ENCODE measurements at regions not wholly inside any gene's neighbourhood (a gene's known extent, or its start where the extent isn't known, plus 50 kb on each side); places are given as distances from the start of the nearest gene placed in this dataset.

- CTCF ChIA-PET: no interaction called here
- Mint-ChIP-seq H3K27me3 (no peaks in the 10 kb centered on the region), H3K4me1 (ENCODE audit: low read depth) (no peaks in the 10 kb centered on the region), H3K27ac (no peak overlapping the region), H3K9me3 (peaks cover 2% of the 10 kb centered on the region), H3K36me3 (ENCODE audit: low read depth) (no peaks in the 10 kb centered on the region), H3K4me3 (no peak overlapping the region)
- DNase-seq (no peak), ATAC-seq (no peak)
- intact Hi-C loops (cut with micrococcal nuclease): no loop called here
- no peak for TF ChIP-seq CTCF (IDR thresholded peaks at IDR 0.05)
- POLR2A ChIA-PET: no interaction called here
These were observed 280.0 kb downstream of the SLC6A15 start for GRCh38 chr12:84632556-84632955.

GRCh38 chr12:84631020-84631419 lies 281.6 kb downstream of the SLC6A15 start:
- no peak for TF ChIP-seq CTCF (IDR thresholded peaks at IDR 0.05)
- CTCF ChIA-PET: no interaction called here
- Mint-ChIP-seq H3K27me3 (no peaks in the 10 kb centered on the region), H3K4me3 (no peak overlapping the region), H3K4me1 (ENCODE audit: low read depth) (no peaks in the 10 kb centered on the region), H3K36me3 (ENCODE audit: low read depth) (no peaks in the 10 kb centered on the region), H3K9me3 (peaks cover 2% of the 10 kb centered on the region), H3K27ac (no peak overlapping the region)
- POLR2A ChIA-PET: no interaction called here
- intact Hi-C loops (cut with micrococcal nuclease): no loop called here
- no peak for ATAC-seq
- no peak for DNase-seq

- no peaks in the 10 kb centered on the region for H3K4me1 Mint-ChIP-seq (ENCODE audit: low read depth)
- intact Hi-C loops (cut with micrococcal nuclease): no loop called here
These were observed 285.0 kb downstream of the SLC6A15 start for GRCh38 chr12:84627593-84627992.

GRCh38 chr12:84624601-84625000 lies 288.0 kb downstream of the SLC6A15 start:
- intact Hi-C loops (cut with micrococcal nuclease): no loop called here
- POLR2A ChIA-PET: no interaction called here

More at GRCh38 chr12:84627593-84627992, 285.0 kb downstream of the SLC6A15 start:
- Mint-ChIP-seq H3K36me3 (ENCODE audit: low read depth) (no peaks in the 10 kb centered on the region), H3K27ac (no peak overlapping the region), H3K4me3 (no peak overlapping the region), H3K27me3 (no peaks in the 10 kb centered on the region), H3K9me3 (peaks cover 4% of the 10 kb centered on the region)
- TF ChIP-seq CTCF (IDR thresholded peaks at IDR 0.05): no peak
- DNase-seq: no peak
- no peak for ATAC-seq
- ChIA-PET POLR2A (no interaction called here), CTCF (no interaction called here)

GRCh38 chr12:84619053-84619571 lies 293.5 kb downstream of the SLC6A15 start:
- no peaks in the 10 kb centered on the region for H3K27me3 Mint-ChIP-seq
- no peak for TF ChIP-seq CTCF (IDR thresholded peaks at IDR 0.05)
- intact Hi-C loops (cut with micrococcal nuclease): no loop called here
- DNase-seq: no peak
- ATAC-seq: no peak
- ChIA-PET CTCF (no interaction called here), POLR2A (no interaction called here)
- H3K4me3 Mint-ChIP-seq: no peak overlapping the region
- no peaks in the 10 kb centered on the region for H3K36me3 Mint-ChIP-seq (ENCODE audit: low read depth)
- no peaks in the 10 kb centered on the region for H3K4me1 Mint-ChIP-seq (ENCODE audit: low read depth)
- H3K9me3 Mint-ChIP-seq: peaks cover 2% of the 10 kb centered on the region
- no peak overlapping the region for H3K27ac Mint-ChIP-seq

More at GRCh38 chr12:84624601-84625000, 288.0 kb downstream of the SLC6A15 start:
- H3K9me3 Mint-ChIP-seq: peaks cover 4% of the 10 kb centered on the region
- H3K4me1 Mint-ChIP-seq (ENCODE audit: low read depth): no peaks in the 10 kb centered on the region
- no peaks in the 10 kb centered on the region for H3K36me3 Mint-ChIP-seq (ENCODE audit: low read depth)
- ATAC-seq (no peak), DNase-seq (no peak)
- H3K27ac Mint-ChIP-seq: no peak overlapping the region
- no peaks in the 10 kb centered on the region for H3K27me3 Mint-ChIP-seq
- TF ChIP-seq CTCF (IDR thresholded peaks at IDR 0.05): no peak
- CTCF ChIA-PET: no interaction called here
- no peak overlapping the region for H3K4me3 Mint-ChIP-seq

Data from activated CD8-positive, alpha-beta T cell treated with anti-CD3 and anti-CD28 coated beads for 36 hours (primary cell).